Kidney tubule cell (primary cell): ENCODE measurements at regions not wholly inside any gene's neighbourhood (a gene's known extent, or its start where the extent isn't known, plus 50 kb on each side); places are given as distances from the start of the nearest gene placed in this dataset.
A peak's percentile ranks its signal among the peaks of the same experiment; 100 is the strongest.

ENCODE experiments used
- DNase-seq: peaks from one replicate; pipeline ENCODE4 v3.0.0-alpha.2; 2018; ENCODE audit warnings: low spot score

DNA sequence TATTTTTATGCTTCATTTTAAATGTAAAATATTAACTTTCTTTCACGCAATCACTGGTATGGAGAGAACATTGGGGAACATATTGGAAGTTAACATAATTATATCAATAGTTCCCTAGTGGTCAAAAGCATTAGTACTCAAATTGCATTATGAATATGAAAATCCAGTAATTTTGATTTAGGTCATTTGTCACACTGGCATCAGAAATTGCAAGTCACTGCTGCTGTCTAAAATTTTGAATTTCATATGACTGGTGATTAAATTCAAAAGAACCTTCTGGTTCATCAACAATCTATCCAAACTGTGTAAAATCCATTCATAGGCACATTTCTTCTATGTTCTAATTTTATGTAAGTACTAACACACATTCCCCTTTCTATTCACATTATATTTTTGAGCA lies 2235.7 kb upstream of the PCDH20 start:
- no peak for DNase-seq

DNA sequence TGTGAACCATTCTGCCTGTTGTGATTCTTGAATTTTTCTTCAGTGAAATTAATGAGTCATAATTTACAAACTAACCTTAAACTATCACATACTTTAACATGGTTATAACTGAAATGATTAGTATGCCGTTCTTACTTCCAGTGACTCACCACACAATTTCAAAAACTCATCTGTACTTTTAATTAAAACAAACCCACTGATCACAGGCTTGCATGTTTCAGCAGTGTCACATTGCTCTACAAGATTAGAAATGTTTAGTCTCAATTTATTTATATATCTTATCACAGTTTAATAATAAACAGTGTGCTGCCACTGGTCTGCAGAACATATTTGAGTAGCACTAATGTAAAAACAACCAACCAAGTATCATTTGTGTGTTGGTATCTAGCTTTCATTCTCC lies 2227.9 kb upstream of the PCDH20 start:
- no peak for DNase-seq

DNA sequence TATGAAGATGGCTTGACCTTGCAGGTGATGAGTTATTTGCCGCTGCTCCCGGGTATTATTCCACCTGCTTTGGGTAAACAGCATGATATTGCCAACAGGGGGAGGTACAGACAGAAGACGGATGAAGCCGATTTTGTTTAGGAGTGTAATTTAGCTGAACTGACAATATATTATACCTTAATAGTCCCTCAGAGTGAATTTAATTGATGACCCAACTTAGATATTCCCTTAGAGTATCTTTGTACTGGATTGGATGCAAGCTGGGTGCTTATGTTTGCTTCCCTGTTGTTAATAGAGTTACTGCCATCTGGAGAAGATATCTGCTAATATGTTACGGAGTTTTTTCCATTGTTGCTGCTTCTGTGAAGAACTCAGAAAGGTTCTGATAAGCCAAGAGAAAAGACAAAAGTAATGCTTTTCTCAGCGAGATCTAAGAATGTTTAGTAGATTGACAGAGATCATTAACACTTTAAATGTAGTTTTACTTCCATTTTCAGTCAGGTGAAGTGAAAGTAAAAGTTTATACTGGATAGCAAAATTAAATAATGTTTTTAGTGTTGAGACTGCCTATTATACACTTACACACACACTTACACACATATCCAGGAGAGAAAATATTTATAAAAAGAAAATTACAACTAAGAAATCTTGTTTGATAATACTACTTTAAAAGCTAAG lies 2220.8 kb upstream of the PCDH20 start:
- DNase-seq = peak; percentile 34

DNA sequence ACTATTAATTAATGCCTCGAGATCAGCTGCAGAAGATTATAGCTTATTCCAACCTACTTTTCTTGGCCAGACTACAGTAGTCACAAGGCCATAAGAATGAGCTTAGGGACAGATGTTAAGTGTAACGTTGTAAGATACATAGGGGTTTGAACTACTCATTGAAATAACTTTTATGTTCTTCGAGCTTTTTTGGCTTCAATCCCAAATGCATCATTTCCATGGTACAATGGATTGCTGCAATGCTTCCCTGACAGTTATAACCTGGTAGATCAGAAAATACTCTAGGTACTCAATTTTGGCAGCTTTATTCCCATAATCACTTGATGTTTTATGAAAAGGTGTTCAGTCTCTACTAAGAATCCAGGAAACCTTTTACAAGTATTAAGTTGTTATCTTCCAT lies 2216.7 kb upstream of the PCDH20 start:
- DNase-seq = peak; percentile 48

DNA sequence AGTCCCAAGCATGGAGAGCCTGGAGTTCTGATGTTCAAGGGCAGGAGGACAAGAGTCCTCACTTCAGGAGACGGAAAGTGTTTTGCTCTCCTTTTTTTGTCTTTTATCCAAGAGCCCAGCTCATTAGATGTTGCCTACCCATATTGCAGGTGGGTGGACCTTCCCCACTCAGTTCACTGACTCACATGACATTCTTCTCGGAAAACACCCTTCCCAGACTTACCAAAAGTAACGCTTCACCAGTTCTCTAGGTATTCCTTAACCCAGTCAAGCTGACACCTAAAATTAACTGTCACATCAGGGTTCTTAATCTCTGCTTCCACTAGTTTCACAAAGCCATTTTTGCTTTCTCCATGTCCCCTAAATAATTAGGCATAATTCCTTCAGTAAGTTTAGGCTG lies 2215.4 kb upstream of the PCDH20 start:
- DNase-seq = peak; percentile 66

DNA sequence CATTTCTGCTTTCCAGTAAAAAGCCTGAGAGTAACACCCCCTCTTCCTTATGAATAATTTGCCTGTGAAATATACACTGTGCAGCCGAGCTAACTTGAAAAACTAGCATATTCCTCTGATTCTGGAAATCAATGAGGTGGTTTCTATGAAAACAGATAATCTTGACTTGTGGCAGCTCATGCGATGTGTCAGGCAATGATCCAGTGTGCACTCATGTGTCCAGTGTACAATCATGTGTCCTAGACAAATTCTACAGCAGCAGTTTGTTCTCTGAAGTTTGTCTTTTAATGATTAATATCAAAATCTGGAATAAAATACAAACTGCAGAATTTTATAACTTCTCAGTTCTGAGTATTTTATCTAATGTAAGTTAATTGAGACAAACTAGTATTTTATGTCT lies 2213.9 kb upstream of the PCDH20 start:
- peak; percentile 77 for DNase-seq

DNA sequence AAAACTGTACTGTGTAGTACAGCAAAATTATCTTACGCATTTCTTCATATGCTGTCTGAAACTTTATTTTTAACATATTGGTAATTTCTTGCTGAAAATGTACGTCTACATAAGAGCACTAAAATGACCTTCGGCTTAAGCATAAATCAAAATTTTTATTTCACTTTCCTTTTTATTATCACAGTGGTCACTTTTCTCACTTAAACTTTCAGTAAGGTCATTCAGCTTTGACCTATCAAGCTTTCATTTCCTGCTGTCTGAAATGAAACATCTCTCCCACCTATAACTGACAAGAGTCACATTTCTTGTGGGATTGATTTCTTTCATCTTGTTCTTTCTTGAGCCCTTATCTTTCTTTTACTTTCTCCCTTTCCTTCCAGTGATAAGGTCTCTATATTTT lies 2212.7 kb upstream of the PCDH20 start:
- no peak for DNase-seq

DNA sequence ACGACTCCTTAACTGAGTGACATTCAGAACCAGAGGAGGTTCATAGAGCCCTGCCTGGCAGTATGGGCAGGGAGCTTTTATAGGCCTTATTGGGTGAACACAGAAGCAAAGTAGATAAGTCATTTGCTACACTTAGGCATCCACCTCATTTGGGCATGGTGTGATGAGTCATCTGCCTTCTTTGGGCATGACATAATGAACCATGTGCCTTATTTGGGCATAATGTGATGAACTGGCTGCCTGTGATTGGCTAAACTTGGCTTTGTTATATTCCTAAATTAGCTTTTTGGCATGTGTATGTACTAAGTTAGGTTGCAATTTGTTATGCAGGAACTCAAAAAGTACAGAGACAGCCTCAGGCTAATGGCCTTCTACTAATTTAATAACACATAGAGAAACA lies 2210.2 kb upstream of the PCDH20 start:
- peak; percentile 63 for DNase-seq

DNA sequence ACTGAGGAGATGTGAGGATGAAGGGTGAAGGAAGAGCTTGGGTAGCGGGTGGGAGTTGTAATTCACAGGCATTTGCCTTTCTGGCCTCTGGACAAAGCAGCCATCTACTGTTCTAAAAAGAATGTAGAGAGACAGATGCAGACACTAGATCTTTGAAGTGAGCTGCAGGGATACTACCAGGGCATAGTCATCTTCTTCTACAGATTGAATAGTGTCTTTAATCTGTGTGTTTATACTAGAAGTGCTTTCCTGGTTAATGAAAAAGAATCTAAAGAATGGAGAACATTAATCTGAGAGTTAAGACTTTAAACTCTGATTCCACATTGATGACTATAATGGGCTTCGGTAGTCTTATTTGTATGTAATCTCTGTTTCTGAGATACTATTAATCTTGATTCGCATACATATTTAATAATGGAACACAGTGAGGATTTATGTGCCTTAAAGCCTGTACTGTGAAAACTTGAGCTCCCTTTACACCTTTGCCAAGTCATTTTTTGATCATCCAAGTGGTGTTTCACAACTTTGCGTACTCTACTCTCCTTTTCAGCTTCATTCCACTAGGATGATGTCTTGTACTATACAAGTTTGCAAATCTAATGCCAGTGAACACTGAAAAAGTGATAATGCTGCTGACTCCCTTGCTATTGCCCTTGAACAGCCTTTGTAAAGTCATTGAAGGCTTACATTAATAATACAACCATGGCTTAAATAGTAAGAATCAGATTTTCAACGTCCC lies 2199.4 kb upstream of the PCDH20 start:
- no peak for DNase-seq

DNA sequence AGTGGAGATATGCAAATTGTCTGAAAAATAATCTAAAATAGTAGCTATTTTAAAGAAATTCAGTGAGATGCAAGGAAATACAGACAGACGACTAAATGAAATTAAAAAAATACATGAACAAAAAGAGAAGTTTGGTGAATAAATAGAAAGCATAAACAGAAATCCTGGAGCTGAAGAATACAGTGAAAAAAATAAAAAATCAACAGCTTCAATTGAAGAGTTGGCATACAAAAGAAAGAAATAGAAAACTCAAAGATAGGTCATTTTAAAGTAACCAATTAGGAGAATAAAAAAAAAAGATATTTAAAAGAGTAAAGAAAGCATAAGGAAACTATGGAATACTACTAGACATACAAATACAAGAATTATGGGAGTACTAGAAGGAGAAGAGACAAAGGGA lies 2191.5 kb upstream of the PCDH20 start:
- DNase-seq = no peak

DNA sequence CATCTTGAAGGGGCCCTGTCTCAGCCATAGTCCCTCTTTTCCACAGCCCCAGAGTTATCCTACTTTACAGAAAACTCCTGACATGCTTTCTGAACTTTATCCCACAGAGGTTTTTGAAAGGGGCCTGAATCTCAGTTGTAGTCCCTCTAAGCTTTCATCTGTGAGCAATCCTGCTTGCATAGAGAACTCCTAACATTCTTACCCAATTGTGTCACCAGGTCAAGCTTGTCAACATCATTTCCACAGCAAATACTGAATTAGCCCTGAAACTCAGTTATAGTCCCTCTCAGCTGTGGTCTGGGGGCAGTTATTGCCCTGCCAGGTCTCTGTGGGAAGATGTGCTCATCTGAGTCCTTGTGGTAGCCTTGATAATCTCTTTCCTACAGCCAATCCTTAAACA lies 2190.3 kb upstream of the PCDH20 start:
- DNase-seq = peak; percentile 8

DNA sequence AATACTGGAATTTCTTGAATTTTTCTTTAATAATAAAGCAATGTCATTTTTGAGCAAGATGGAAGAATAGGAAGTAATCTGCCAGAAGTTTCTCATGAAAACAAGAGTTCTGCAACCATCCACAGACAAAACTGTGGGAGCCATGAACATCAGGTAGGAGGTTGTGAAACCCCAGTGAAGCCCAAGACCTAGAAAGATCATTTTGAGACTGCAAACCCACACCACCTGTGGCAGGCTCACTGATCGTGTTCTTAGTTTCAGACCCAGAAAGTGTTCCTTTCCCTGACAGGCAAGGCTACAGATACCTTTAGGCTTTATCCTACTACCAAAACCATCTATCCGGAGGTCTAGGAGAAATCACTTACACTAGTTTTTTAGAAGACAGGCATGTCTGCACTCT lies 2189.8 kb upstream of the PCDH20 start:
- DNase-seq = no peak

DNA sequence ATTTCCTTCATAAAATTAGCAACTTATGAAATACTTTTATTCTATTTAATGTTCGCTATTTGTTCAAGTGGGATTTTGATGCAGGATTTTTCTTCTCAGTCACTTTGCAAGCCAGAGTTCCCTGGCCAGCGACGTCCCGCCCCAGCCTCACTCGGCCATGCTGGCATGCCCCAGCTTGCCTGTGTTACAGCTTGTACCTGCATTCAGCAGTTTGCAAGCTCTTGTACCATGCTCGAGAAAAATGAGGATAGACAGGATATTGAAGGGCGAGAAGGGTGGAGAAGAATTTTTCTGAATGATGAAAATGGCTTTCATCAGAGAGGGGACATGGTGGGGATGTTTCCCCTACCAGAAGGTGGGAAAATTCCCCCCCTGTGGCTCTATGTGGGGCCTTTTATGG lies 2180.2 kb upstream of the PCDH20 start:
- no peak for DNase-seq

DNA sequence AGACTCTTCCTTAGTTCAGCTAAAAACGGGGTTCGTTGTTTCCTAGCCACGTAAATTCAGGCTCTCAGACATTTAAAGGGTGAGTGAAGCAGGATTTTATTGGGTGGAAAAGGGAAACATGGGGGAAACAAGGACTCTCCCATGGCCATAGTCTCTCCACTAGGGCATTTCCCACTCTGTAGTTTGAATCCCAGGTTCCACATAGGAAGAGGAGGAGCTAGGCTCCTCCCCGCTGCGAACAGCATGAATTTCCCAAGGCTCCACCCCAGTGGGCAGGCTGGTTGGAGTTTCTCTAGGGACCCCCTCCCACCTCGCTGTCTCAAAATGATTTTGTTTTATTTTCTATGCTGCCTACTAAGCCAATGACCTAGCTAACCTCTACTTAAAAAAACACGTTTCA lies 2170.8 kb upstream of the PCDH20 start:
- no peak for DNase-seq

DNA sequence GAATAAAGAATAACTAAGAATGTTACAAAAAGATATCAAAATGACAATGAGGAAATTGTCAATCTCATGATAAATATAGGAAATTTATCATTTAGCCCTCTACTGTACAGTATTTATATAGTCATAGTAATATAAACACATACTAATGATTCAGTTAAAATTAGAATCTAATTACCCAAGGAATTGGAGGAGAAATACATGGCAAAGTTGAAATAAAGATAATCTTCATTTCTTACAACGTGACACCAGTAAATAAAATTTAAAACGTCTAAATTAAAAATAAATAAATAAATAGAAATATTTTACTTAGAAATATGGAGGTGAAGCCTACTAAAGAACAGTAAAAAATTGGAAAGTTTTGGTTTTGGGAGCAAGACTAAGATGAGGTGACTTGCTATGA lies 2163.1 kb upstream of the PCDH20 start:
- DNase-seq = no peak

DNA sequence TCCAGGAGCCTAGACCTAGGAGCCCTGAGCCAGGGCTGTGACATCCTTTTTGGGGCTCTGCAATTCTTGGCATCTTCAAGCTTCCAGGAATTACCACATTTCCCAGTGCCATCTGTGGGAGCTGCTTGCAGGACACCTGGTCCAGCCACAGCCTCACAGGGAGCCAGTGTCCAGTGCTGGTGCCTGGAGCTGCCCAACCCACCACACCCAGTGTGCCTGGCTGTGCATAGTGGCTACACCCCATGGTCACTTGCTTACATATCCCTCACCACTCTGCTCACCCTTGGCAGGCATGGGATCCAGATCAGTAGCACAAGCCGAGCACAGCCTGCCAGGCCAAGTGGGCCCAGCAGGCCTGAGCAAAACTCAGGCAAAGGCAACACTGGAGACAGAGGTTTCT lies 2151.4 kb upstream of the PCDH20 start:
- DNase-seq = no peak

DNA sequence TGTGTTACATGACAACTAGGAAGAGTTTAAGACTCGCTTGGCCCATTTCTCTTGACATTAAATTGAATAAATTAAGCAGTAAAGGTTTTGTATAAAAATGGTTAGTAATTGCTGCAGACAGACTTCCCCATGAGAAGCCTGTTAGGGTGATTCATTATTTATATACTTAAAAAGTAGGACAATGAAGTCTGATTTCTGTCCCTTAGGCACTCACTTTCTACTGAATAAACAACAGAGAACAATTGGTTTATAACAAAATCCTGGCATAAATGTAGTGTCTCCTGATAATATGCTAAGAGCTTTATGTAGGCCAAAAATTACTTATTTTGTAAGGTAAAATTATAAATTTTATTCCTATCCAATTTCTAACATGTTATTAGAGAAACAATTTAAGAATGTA lies 2138.5 kb upstream of the PCDH20 start:
- no peak for DNase-seq

DNA sequence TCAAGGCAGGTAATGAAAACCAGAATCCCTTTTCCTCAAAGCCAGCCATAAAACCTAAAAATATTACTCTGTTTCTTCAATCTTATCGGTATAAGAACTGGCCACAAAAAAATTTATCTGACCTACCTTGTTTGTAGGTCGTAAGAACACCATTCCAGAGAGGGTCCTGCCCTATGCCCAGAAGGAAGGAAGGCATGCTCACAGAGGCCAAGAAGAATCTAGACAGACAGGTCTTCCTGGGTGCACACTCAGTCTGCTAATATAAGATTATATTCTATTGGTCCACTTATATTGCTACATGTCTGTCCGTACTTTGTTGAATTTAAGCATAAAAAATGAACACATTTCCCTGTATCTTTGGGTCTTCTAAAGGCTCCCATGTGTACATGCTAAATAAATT lies 2136.1 kb upstream of the PCDH20 start:
- DNase-seq = no peak

DNA sequence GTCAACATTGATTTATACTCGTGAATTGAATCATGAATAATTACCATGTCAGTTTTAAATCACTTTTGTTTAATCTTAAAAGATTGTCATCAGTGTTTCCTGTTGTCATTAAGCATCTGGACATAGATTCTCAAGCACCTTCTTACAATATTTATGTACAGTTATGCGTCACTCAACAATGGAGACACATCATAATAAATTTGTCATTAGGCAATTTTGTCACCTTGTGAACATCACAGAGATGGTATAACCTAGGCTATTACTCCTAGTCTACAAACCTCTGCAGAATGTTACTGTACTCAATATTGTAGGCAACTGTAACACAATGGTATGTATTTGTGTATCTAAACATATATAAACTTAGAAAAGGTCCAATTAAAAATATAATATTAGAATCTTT lies 2130.9 kb upstream of the PCDH20 start:
- DNase-seq = no peak

DNA sequence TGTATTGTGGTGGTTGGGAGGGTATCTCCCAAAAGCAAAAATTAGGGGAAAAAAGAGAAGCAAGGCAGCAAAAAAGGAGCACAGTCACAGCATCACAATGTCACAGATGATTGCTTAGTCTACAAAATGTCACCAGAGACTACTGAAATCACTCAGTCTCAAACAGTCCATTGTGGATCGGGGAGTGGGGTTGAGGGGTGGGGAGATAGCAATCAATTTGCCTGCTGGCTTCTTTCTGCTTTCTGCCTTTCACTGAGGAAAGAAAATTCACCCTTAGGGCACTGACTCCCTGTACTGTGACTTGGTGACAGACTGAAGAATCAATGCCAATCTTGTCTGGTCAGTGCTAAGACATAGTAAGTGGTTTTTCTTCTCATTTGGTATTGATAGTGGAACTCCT lies 2127.1 kb upstream of the PCDH20 start:
- no peak for DNase-seq

DNA sequence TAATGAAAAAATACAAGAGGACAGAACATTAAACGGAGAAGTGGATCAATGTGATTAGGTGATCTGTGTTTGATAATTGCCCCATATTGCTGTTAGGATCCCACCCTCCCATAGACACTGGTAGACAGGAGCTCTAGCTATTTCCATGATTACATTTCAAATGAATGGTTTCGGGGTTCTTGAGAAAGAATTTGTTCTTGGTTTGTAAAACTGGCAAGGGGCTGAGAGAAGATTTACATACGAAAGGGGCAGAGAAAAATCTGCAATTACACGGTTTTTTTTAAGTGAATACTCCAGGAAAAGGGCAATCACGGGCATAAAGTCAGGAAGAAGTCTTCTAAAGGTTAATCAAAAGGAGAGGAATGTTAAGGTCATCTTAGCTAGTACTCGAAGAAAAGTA lies 2125.7 kb upstream of the PCDH20 start:
- DNase-seq = no peak

DNA sequence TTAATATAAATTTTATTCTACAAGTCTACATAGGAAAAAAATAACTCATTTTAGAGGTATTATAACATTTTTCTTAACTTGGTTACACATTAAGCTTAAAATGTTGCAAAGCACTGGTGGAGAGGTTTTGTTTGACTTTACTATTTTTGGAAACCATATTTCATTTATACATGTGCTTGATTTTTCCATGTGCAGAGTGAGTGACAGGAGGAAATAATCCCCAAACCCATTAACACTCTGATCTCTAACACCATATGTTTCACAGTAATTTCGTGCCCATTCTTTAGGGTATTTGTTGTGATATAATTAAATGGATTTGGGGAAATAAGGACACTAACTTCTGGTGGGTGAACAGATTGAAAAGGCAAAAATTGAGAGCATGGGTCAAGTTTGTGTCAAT lies 2124.4 kb upstream of the PCDH20 start:
- no peak for DNase-seq

DNA sequence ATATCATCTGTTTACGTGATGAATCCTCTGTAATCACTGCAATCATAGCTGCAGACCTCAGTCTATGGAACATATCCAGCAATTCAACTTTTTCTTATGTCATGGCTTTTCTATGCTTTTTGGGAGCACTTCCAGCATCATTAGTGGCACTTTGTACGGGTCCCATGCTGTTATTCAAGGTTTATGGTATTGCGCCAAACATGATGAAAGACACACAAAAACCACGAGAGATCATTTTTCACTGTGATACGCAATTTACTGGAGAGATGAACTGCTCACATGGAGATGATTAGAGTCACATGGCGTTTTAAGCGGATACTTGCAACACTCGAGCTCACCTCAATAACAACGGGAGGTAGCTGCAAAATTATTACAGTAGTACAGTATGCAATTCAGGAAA lies 2101.7 kb upstream of the PCDH20 start:
- DNase-seq = no peak

DNA sequence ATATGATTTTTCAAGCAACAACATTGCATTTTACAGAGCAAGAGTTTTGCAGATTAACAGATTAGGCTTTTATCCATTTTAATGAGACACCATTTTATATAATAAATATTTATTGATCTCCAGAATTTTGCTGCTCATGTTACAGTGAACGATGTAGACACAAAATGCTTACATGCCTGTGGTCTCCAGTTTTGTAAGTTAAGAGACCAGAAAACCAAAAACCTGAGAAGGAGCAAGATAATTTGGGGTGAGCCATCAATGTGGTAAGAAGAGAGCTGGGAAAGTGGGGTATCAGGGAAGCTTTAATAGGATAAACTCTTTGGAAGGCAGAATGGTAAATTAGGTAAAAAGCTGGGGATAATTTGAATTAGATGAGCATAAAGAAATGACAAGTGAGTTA lies 2100.5 kb upstream of the PCDH20 start:
- no peak for DNase-seq
